Tibial nerve (tissue), 4 donors: ENCODE measurements at regions not wholly inside any gene's neighbourhood (a gene's known extent, or its start where the extent isn't known, plus 50 kb on each side); places are given as distances from the start of the nearest gene placed in this dataset.
"Not testable (repeated sequence)": the region's sequence is repeated elsewhere in the genome, so short reads cannot be mapped to it uniquely, and the experiment has no call there.

ENCODE experiments used
- DNase-seq, 2 donors: peaks; one replicate each; pipeline ENCODE4 v3.0.0-alpha.2; 2019; ENCODE audit warnings: low spot score in 2 of 2
- H3K27ac ChIP-seq, 4 donors: fragments of 200-600 bp; sonication (generic) in 3 of 4; one replicate each; pipeline ENCODE4 v1.5.1; 2017 to 2019; ENCODE audit warnings: mild to moderate bottlenecking in 1 of 4
- H3K27me3 ChIP-seq, 2 donors: fragments of 200-600 bp; sonication (generic) in 1 of 2; one replicate each; pipeline versions ENCODE4 v1.5.1 to v1.6.0; 2017 to 2019
- H3K36me3 ChIP-seq, 3 donors: fragments of 200-600 bp; sonication (generic); one replicate each; pipeline ENCODE4 v1.5.1; 2018 to 2019
- H3K4me1 ChIP-seq, 4 donors: fragments of 200-600 bp; sonication (generic) in 3 of 4; one replicate each; pipeline ENCODE4 v1.5.1; 2017 to 2019
- H3K4me3 ChIP-seq, 4 donors: fragments of 200-600 bp; sonication (generic) in 3 of 4; one replicate each; pipeline ENCODE4 v1.5.1; 2017 to 2019; ENCODE audit warnings: mild to moderate bottlenecking in 1 of 4, moderate library complexity in 1 of 4
- H3K9me3 ChIP-seq, 4 donors: fragments of 200-600 bp; sonication (generic) in 3 of 4; one replicate each; pipeline ENCODE4 v1.5.1; 2017 to 2019
- CTCF ChIP-seq, 5 experiments: fragments of 200-600 bp in 3 of 5; fragments of 450-650 bp in 2 of 5; sonication (generic) in 3 of 5; IDR thresholded peaks; one replicate each; pipeline ENCODE4 v1.5.1; 2016 to 2019; ENCODE audit warnings: antibody characterized with exemption in 5 of 5, mild to moderate bottlenecking in 3 of 5, moderate library complexity in 2 of 5
- EP300 ChIP-seq, 2 donors: sonication (generic); formaldehyde crosslinking; IDR thresholded peaks; one replicate each; pipeline ENCODE4 v1.6.1; 2017; ENCODE audit warnings: antibody characterized with exemption in 2 of 2, mild to moderate bottlenecking in 1 of 2
- POLR2A ChIP-seq, 2 donors: fragments of 450-650 bp; IDR thresholded peaks; one replicate each; pipeline ENCODE4 v1.6.1; 2017; ENCODE audit warnings: antibody characterized with exemption in 2 of 2, mild to moderate bottlenecking in 2 of 2, moderate library complexity in 2 of 2
- WGBS, 2 donors: methylation state at CpG; one replicate each; pipeline ENCODE4 v1.1.5; 2018; 5-methylcytosine and 5-hydroxymethylcytosine counted together

- DNase-seq = no peak
Observed at GRCh38 chr13:28575200-28575599, 80.3 kb upstream of the FLT1 start.

GRCh38 chr13:28574617-28575142 lies 79.8 kb upstream of the FLT1 start:
- H3K4me3 ChIP-seq = no peak overlapping the region
- H3K4me1 ChIP-seq = no peaks in the 10 kb centered on the region
- TF ChIP-seq EP300 (IDR thresholded peaks at IDR 0.05) (peak in 1 of 2 donors; percentile 45), CTCF (IDR thresholded peaks at IDR 0.05) (no peak)
- WGBS, 2 donors = 68 to 71% methylated on average over 10 of the region's 10 CpGs
- H3K27ac ChIP-seq = no peak overlapping the region
- no peaks in the 10 kb centered on the region for H3K9me3 ChIP-seq
- H3K36me3 ChIP-seq = no peaks in the 10 kb centered on the region
- H3K27me3 ChIP-seq = no peaks in the 10 kb centered on the region
- DNase-seq = no peak

More at GRCh38 chr13:28575200-28575599, 80.3 kb upstream of the FLT1 start:
- Histone ChIP-seq H3K4me3 (no peak overlapping the region), H3K4me1 (no peaks in the 10 kb centered on the region), H3K27me3 (no peaks in the 10 kb centered on the region), H3K27ac (no peak overlapping the region), H3K9me3 (no peaks in the 10 kb centered on the region), H3K36me3 (no peaks in the 10 kb centered on the region)
- TF ChIP-seq EP300 (IDR thresholded peaks at IDR 0.05) (no peak), CTCF (IDR thresholded peaks at IDR 0.05) (no peak), POLR2A (IDR thresholded peaks at IDR 0.05) (no peak)
- 73 to 75% methylated on average over 8 of the region's 8 CpGs for WGBS, 2 donors

GRCh38 chr13:28573595-28574373 lies 78.9 kb upstream of the FLT1 start:
- H3K27me3 ChIP-seq = no peaks in the 10 kb centered on the region
- H3K4me1 ChIP-seq = no peaks in the 10 kb centered on the region
- H3K9me3 ChIP-seq = no peaks in the 10 kb centered on the region
- H3K27ac ChIP-seq = no peak overlapping the region
- no peak overlapping the region for H3K4me3 ChIP-seq
- WGBS, 2 donors = 81 to 86% methylated on average over 11 of the region's 11 CpGs
- DNase-seq = no peak
- H3K36me3 ChIP-seq = no peaks in the 10 kb centered on the region
- TF ChIP-seq POLR2A (IDR thresholded peaks at IDR 0.05) (no peak), EP300 (IDR thresholded peaks at IDR 0.05) (no peak)

- no peaks in the 10 kb centered on the region for H3K4me1 ChIP-seq
- no peaks in the 10 kb centered on the region for H3K9me3 ChIP-seq
- TF ChIP-seq CTCF (IDR thresholded peaks at IDR 0.05) (no peak), EP300 (IDR thresholded peaks at IDR 0.05) (no peak), POLR2A (IDR thresholded peaks at IDR 0.05) (no peak)
- H3K27ac ChIP-seq = no peak overlapping the region
- no peaks in the 10 kb centered on the region for H3K27me3 ChIP-seq
- H3K4me3 ChIP-seq = no peak overlapping the region
- DNase-seq = no peak
- 92 to 94% methylated on average over 5 of the region's 5 CpGs for WGBS, 2 donors
- H3K36me3 ChIP-seq = no peaks in the 10 kb centered on the region
Observed at GRCh38 chr13:28572871-28573270, 77.9 kb upstream of the FLT1 start.

GRCh38 chr13:28570356-28570755 lies 75.4 kb upstream of the FLT1 start:
- WGBS, 2 donors = 84 to 88% methylated on average over 7 of the region's 7 CpGs
- not testable (repeated sequence) for H3K27me3 ChIP-seq, H3K4me1 ChIP-seq, DNase-seq, H3K9me3 ChIP-seq, H3K4me3 ChIP-seq, H3K27ac ChIP-seq, H3K36me3 ChIP-seq

GRCh38 chr13:28569886-28570285 lies 75.0 kb upstream of the FLT1 start:
- no peaks in the 10 kb centered on the region for H3K36me3 ChIP-seq
- no peaks in the 10 kb centered on the region for H3K9me3 ChIP-seq
- no peak for DNase-seq
- no peaks in the 10 kb centered on the region for H3K27me3 ChIP-seq
- no peaks in the 10 kb centered on the region for H3K4me1 ChIP-seq
- TF ChIP-seq EP300 (IDR thresholded peaks at IDR 0.05) = no peak
- TF ChIP-seq CTCF (IDR thresholded peaks at IDR 0.05) = no peak
- no peak for TF ChIP-seq POLR2A (IDR thresholded peaks at IDR 0.05)
- no peak overlapping the region for H3K27ac ChIP-seq
- no peak overlapping the region for H3K4me3 ChIP-seq
- 79 to 84% methylated on average over 5 of the region's 5 CpGs for WGBS, 2 donors
